ENCODE measurements at regions not wholly inside any gene's neighbourhood (a gene's known extent, or its start where the extent isn't known, plus 50 kb on each side); places are given as distances from the start of the nearest gene placed in this dataset.

DNA sequence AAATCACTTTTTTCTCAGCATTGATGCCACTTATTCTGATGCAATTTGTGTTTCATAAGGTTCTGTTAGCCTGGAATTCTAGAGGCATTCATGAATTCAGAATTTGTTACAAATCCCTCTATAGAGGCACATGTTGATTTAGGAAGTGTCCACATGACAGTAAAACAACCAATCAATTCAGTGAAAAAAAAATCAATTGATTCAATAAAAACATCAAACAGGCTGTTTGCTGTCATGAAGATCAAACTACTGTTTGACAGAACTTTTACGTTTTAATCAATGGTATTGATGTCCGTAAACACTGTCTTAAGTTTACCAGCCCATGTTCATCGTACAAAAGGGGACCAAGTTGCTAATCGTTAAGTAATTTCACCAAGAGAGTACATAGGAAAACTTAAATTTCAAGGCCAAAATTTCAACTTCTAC lies 261.5 kb downstream of the FIGN start (continued):
- TF ChIP-seq, protein P1, sequence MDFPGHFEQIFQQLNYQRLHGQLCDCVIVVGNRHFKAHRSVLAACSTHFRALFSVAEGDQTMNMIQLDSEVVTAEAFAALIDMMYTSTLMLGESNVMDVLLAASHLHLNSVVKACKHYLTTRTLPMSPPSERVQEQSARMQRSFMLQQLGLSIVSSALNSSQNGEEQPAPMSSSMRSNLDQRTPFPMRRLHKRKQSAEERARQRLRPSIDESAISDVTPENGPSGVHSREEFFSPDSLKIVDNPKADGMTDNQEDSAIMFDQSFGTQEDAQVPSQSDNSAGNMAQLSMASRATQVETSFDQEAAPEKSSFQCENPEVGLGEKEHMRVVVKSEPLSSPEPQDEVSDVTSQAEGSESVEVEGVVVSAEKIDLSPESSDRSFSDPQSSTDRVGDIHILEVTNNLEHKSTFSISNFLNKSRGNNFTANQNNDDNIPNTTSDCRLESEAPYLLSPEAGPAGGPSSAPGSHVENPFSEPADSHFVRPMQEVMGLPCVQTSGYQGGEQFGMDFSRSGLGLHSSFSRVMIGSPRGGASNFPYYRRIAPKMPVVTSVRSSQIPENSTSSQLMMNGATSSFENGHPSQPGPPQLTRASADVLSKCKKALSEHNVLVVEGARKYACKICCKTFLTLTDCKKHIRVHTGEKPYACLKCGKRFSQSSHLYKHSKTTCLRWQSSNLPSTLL (IDR thresholded peaks at IDR 0.05): no peak
- TF ChIP-seq SLC30A9 (CRISPR knock-in tag; IDR thresholded peaks at IDR 0.05): no peak

DNA sequence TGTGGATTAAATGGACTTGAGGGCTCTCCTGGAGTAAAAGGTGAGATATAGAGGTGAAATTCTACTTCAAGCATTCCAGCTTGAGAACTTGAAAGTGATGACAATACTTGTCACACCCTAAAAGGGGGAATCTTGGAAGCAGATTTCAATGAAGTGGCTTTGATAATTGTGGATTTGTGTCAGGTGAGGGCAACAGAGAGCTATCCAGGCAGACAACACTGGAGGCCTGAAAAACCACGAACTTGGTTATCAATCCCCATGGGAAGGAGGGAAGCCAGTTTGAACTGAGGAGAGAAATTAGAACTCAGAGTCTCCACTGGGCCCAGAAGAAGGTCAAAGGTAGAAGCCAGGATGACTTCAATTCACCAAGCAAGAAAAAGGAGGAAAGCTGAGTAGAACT lies 263.9 kb downstream of the FIGN start:
- no peaks in the 10 kb centered on the region for H3K4me1 ChIP-seq (replicated peaks in 1 of 2; ENCODE audit: control insufficient read depth in 2 of 2, insufficient read depth in 2 of 2, low read length in 2 of 2)
- no peak for FAIRE-seq
- CTCF ChIA-PET (ENCODE audit: low intra/inter-chr PET ratio): no interaction called here
- no peak overlapping the region for H3K9ac ChIP-seq (ENCODE audit: insufficient read depth in 1 of 2, low read depth in 2 of 2, low read length in 2 of 2)
- H3K27ac ChIP-seq (ENCODE audit: extremely low read depth, low read depth, low read length): no peak overlapping the region
- POLR2A ChIA-PET: no interaction called here
- intact Hi-C loops (cut with micrococcal nuclease): no loop called here
- no peaks in the 10 kb centered on the region for H3K79me2 ChIP-seq (ENCODE audit: control insufficient read depth, insufficient read depth, low read length)
- no peaks in the 10 kb centered on the region for H4K20me1 ChIP-seq (replicated peaks; ENCODE audit: control insufficient read depth, insufficient read depth, low read length)
- DNase-seq (ENCODE audit: extremely low read depth in 1 of 4, low spot score in 3 of 4): no peak
- TF ChIP-seq ZNF75A (CRISPR knock-in tag; IDR thresholded peaks at IDR 0.05): no peak
- no peak for TF ChIP-seq MYBL2 (IDR thresholded peaks at IDR 0.05; ENCODE audit: low read depth)
- no peak for TF ChIP-seq MYBL2 (CRISPR knock-in tag; IDR thresholded peaks at IDR 0.05; ENCODE audit: borderline replicate concordance)
- TF ChIP-seq, protein P2, sequence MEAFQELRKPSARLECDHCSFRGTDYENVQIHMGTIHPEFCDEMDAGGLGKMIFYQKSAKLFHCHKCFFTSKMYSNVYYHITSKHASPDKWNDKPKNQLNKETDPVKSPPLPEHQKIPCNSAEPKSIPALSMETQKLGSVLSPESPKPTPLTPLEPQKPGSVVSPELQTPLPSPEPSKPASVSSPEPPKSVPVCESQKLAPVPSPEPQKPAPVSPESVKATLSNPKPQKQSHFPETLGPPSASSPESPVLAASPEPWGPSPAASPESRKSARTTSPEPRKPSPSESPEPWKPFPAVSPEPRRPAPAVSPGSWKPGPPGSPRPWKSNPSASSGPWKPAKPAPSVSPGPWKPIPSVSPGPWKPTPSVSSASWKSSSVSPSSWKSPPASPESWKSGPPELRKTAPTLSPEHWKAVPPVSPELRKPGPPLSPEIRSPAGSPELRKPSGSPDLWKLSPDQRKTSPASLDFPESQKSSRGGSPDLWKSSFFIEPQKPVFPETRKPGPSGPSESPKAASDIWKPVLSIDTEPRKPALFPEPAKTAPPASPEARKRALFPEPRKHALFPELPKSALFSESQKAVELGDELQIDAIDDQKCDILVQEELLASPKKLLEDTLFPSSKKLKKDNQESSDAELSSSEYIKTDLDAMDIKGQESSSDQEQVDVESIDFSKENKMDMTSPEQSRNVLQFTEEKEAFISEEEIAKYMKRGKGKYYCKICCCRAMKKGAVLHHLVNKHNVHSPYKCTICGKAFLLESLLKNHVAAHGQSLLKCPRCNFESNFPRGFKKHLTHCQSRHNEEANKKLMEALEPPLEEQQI (IDR thresholded peaks at IDR 0.05): no peak
- no peak for TF ChIP-seq JUN (IDR thresholded peaks at IDR 0.05; ENCODE audit: borderline replicate concordance, low read depth, low read length)
- TF ChIP-seq JUN (CRISPR knock-in tag; IDR thresholded peaks at IDR 0.05; ENCODE audit: borderline replicate concordance): no peak
- no peak for TF ChIP-seq MCM3 (IDR thresholded peaks at IDR 0.05)
- TF ChIP-seq THRAP3 (IDR thresholded peaks at IDR 0.05; ENCODE audit: borderline replicate concordance): no peak
- TF ChIP-seq FOSL1 (tag; conservative IDR thresholded peaks at IDR 0.05): no peak
- TF ChIP-seq, protein P3, sequence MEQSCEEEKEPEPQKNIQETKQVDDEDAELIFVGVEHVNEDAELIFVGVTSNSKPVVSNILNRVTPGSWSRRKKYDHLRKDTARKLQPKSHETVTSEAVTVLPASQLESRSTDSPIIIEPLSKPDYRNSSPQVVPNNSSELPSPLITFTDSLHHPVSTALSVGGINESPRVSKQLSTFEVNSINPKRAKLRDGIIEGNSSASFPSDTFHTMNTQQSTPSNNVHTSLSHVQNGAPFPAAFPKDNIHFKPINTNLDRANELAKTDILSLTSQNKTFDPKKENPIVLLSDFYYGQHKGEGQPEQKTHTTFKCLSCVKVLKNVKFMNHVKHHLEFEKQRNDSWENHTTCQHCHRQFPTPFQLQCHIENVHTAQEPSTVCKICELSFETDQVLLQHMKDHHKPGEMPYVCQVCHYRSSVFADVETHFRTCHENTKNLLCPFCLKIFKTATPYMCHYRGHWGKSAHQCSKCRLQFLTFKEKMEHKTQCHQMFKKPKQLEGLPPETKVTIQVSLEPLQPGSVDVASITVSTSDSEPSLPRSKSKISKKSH (CRISPR knock-in tag; IDR thresholded peaks at IDR 0.05): no peak
- TF ChIP-seq U2AF2 (optimal IDR thresholded peaks at IDR 0.05; ENCODE audit: low read depth, low read length): no peak
- TF ChIP-seq, protein P4, sequence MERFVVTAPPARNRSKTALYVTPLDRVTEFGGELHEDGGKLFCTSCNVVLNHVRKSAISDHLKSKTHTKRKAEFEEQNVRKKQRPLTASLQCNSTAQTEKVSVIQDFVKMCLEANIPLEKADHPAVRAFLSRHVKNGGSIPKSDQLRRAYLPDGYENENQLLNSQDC (CRISPR knock-in tag; IDR thresholded peaks at IDR 0.05): no peak
- no peak for TF ChIP-seq PTRF (tag; IDR thresholded peaks at IDR 0.05)
- TF ChIP-seq RBM22 (IDR thresholded peaks at IDR 0.05; ENCODE audit: low read depth, low read length, poor library complexity, severe bottlenecking): no peak
- no peak for TF ChIP-seq RAD21 (CRISPR knock-in tag; conservative IDR thresholded peaks at IDR 0.05 in 1 of 2, IDR thresholded peaks at IDR 0.05 in 1 of 2)
- H3K9me3 ChIP-seq (replicated peaks; ENCODE audit: control insufficient read depth, insufficient read depth, low read depth, low read length): no peaks in the 10 kb centered on the region
- H3K4me3 ChIP-seq: no peak overlapping the region
- 0% methylated on average over 1 of the region's 1 CpG for WGBS (ENCODE audit: insufficient coverage, low coverage, missing lambda C conversion rate)
- no peak overlapping the region for H3K4me2 ChIP-seq (ENCODE audit: insufficient read depth, low read length)
- no peaks in the 10 kb centered on the region for H3K27me3 ChIP-seq (ENCODE audit: control insufficient read depth in 2 of 2, insufficient read depth in 2 of 2, low read length in 2 of 2)
- in situ Hi-C loops (cut with MboI): no loop called here
- no peaks in the 10 kb centered on the region for H3K36me3 ChIP-seq (ENCODE audit: control insufficient read depth, insufficient read depth, low read length)
- H3K9me1 ChIP-seq (ENCODE audit: control insufficient read depth, insufficient read depth, low read length): no peaks in the 10 kb centered on the region
- no peak overlapping the region for H2AFZ ChIP-seq (ENCODE audit: low read depth, low read length)
- BruUV-seq (replicated peaks): no TSS peak
- ATAC-seq: no peak
